WERI-Rb-1 (cell line): ENCODE measurements at regions not wholly inside any gene's neighbourhood (a gene's known extent, or its start where the extent isn't known, plus 50 kb on each side); places are given as distances from the start of the nearest gene placed in this dataset.

ENCODE experiments used
- DNase-seq: peaks from one replicate; pipeline ENCODE4 v3.0.0-alpha.2; 2020
- H3K27ac ChIP-seq: fragments of 250-450 bp; sonication (Bioruptor Pico); 2 replicates; pipeline ENCODE4 v1.5.1; 2020; ENCODE audit warnings: mild to moderate bottlenecking, moderate library complexity
- H3K27me3 ChIP-seq: fragments of 250-450 bp; sonication (Bioruptor Pico); 2 replicates; pipeline ENCODE4 v1.5.1; 2021; ENCODE audit warnings: mild to moderate bottlenecking, low read depth, moderate library complexity; ENCODE audit not compliant: insufficient read depth, severe bottlenecking
- H3K36me3 ChIP-seq: fragments of 250-450 bp; sonication (Bioruptor Pico); 2 replicates; pipeline ENCODE4 v1.5.1; 2020; ENCODE audit warnings: mild to moderate bottlenecking, moderate library complexity
- H3K4me3 ChIP-seq: 2 replicates; pipeline ENCODE4 v1.5.1; 2011; ENCODE audit warnings: low read depth, mild to moderate bottlenecking, control low read depth, low read length
- H3K9me3 ChIP-seq: fragments of 250-450 bp; sonication (Bioruptor Pico); 2 replicates; pipeline ENCODE4 v1.5.1; 2021; ENCODE audit warnings: mild to moderate bottlenecking, moderate library complexity; ENCODE audit not compliant: severe bottlenecking
- CTCF ChIP-seq: IDR thresholded peaks from 2 replicates; pipeline ENCODE4 v1.5.1; 2011; ENCODE audit warnings: low read depth, mild to moderate bottlenecking, control low read depth, inconsistent platforms, low read length

DNA sequence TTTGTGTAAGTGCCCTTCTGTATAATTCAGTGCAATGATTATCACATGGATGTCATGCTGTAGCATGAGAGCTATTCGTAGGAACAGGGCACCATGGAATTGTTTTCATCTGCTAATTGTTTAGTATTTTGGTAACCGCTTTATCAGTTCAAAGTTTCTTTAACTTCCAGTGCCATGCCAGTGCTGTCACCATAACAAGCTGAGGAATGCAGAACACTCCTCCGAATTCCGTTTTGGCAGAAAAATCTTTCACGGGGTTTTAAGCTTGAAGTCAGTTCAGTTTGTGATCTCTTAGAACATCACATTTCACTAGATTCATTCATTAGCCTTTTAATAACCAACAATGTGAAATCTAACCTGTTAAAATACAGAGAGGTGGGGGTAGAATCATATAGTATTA, 117.2 kb upstream of the SEMA3C start:
- Histone ChIP-seq H3K27ac (no peak overlapping the region), H3K27me3 (no peaks in the 10 kb centered on the region), H3K4me3 (no peak overlapping the region), H3K36me3 (no peaks in the 10 kb centered on the region), H3K9me3 (no peaks in the 10 kb centered on the region)
- no peak for TF ChIP-seq CTCF
- no peak for DNase-seq

- no peaks in the 10 kb centered on the region for H3K36me3 ChIP-seq
- no peaks in the 10 kb centered on the region for H3K27me3 ChIP-seq
- H3K4me3 ChIP-seq = no peak overlapping the region
- no peaks in the 10 kb centered on the region for H3K9me3 ChIP-seq
- TF ChIP-seq CTCF = no peak
- no peak overlapping the region for H3K27ac ChIP-seq
- DNase-seq = no peak
These were observed 113.1 kb upstream of the SEMA3C start for GRCh38 chr7:81031996-81032395.

DNA sequence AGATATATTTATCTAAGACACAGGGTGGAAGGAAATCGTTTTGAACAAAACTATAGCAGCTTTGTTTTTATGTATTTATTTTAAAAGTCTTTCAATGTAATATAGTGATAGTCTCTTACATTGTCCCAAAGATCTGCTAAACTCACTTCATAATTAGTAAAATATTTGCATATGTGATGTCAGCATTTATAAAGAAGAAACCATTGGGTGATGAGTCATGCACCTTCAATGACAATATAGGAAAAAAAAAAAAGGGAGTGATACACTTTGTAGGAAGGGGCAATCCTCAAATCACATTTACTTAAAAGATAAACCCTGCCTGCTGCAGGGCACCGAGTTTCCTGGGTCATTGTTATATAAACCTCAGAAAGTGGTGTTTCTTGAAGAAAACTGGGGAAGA, 112.4 kb upstream of the SEMA3C start:
- no peak for TF ChIP-seq CTCF
- no peak for DNase-seq
- Histone ChIP-seq H3K27ac (no peak overlapping the region), H3K27me3 (no peaks in the 10 kb centered on the region), H3K4me3 (no peak overlapping the region), H3K36me3 (no peaks in the 10 kb centered on the region), H3K9me3 (no peaks in the 10 kb centered on the region)

- no peak for DNase-seq
These were observed 111.6 kb upstream of the SEMA3C start for GRCh38 chr7:81030472-81030871.

GRCh38 chr7:81029511-81029910, 110.7 kb upstream of the SEMA3C start:
- Histone ChIP-seq H3K9me3 (no peaks in the 10 kb centered on the region), H3K4me3 (no peak overlapping the region), H3K27me3 (no peaks in the 10 kb centered on the region), H3K27ac (no peak overlapping the region), H3K36me3 (no peaks in the 10 kb centered on the region)
- TF ChIP-seq CTCF = no peak
- peak; percentile 29 for DNase-seq

More at GRCh38 chr7:81030472-81030871, 111.6 kb upstream of the SEMA3C start:
- Histone ChIP-seq H3K4me3 (no peak overlapping the region), H3K27me3 (no peaks in the 10 kb centered on the region), H3K9me3 (no peaks in the 10 kb centered on the region), H3K27ac (no peak overlapping the region), H3K36me3 (no peaks in the 10 kb centered on the region)
- TF ChIP-seq CTCF = no peak

GRCh38 chr7:81025360-81025759, 106.5 kb upstream of the SEMA3C start:
- no peak overlapping the region for H3K4me3 ChIP-seq
- no peak for TF ChIP-seq CTCF
- no peak overlapping the region for H3K27ac ChIP-seq
- no peaks in the 10 kb centered on the region for H3K36me3 ChIP-seq
- no peaks in the 10 kb centered on the region for H3K9me3 ChIP-seq
- no peak for DNase-seq
- H3K27me3 ChIP-seq = no peaks in the 10 kb centered on the region
